OCI-LY3 (cell line): ENCODE measurements at regions not wholly inside any gene's neighbourhood (a gene's known extent, or its start where the extent isn't known, plus 50 kb on each side); places are given as distances from the start of the nearest gene placed in this dataset.

Experiments used
- H2AFZ ChIP-seq: fragments of 200-600, 300-600 bp; shearing (Covaris generic); 2 replicates; pipeline ENCODE4 v1.6.0; 2014; ENCODE audit warnings: antibody characterized with exemption, low read depth, low read length
- H3K27ac ChIP-seq: fragments of 200-600, 300-600 bp; sonication (generic); 2 replicates; pipeline ENCODE4 v1.5.1; 2014; ENCODE audit warnings: mild to moderate bottlenecking, low read length, moderate library complexity, mixed read lengths
- H3K27me3 ChIP-seq: fragments of 200-600, 300-600 bp; sonication (generic); 2 replicates; pipeline ENCODE4 v1.6.1; 2014; ENCODE audit warnings: low read depth, low read length, mixed read lengths
- H3K36me3 ChIP-seq: fragments of 200-600, 300-600 bp; sonication (generic); replicated peaks from 2 replicates; pipeline ENCODE3; 2014; ENCODE audit warnings: low read depth, low read length, mixed read lengths
- H3K4me1 ChIP-seq: fragments of 300-600, 200-600 bp; sonication (generic); 2 replicates; pipeline ENCODE4 v1.6.1; 2014; ENCODE audit warnings: low read length, mixed read lengths
- H3K4me2 ChIP-seq: fragments of 200-600, 300-600 bp; sonication (generic); 2 replicates; pipeline ENCODE4 v1.6.1; 2014; ENCODE audit warnings: low read length, mixed read lengths
- H3K4me3 ChIP-seq: fragments of 300-600, 200-600 bp; sonication (generic); 2 replicates; pipeline ENCODE4 v1.5.1; 2014; ENCODE audit warnings: antibody characterized with exemption, mild to moderate bottlenecking, low read length, moderate library complexity
- H3K79me2 ChIP-seq: fragments of 300-600, 200-600 bp; shearing (Covaris generic); 2 replicates; pipeline ENCODE4 v1.6.1; 2014; ENCODE audit warnings: mild to moderate bottlenecking, low read length, mixed read lengths
- H3K9ac ChIP-seq: fragments of 300-600, 200-600 bp; shearing (Covaris generic); 2 replicates; pipeline ENCODE4 v1.6.0; 2014; ENCODE audit warnings: mild to moderate bottlenecking, low read length, moderate library complexity
- H3K9me3 ChIP-seq: fragments of 200-600, 300-600 bp; shearing (Covaris generic); 2 replicates; pipeline ENCODE4 v1.6.1; 2014; ENCODE audit warnings: low read length, mixed read lengths; ENCODE audit not compliant: insufficient read depth
- H4K20me1 ChIP-seq: fragments of 200-600, 300-600 bp; sonication (generic); 2 replicates; pipeline ENCODE4 v1.6.1; 2016; ENCODE audit warnings: low read length, mixed read lengths; ENCODE audit not compliant: insufficient read depth
- CTCF ChIP-seq: fragments of 200-600, 300-600 bp; sonication (generic); IDR thresholded peaks from 2 replicates; pipeline ENCODE4 v1.5.1; 2014; ENCODE audit warnings: antibody characterized with exemption, low read length, low read depth
- EZH2phosphoT487 ChIP-seq: fragments of 200-600 bp; shearing (Covaris generic); IDR thresholded peaks from 2 replicates; pipeline ENCODE4 v1.6.1; 2018; ENCODE audit warnings: antibody characterized with exemption, mixed run types, low read depth

DNA sequence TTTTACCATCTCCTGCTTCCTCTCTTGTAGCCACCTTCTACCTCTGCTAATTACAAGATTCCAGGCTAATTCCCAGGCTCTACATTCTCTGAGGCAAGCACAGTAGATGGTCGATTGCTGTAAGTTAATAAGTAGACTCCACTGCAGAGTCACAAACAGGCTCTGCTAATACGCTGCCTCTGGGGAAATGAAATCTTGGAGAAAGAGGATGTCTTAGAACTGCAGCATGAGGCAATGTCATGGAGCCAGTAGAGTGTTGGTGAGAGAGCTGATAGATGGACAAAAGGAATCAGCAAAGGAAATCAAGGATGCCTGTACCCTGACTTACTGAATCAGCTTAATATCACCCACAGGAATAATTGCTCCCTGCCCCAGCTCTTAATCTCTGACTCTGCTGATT is 1260.3 kb downstream of the XPNPEP1 start:
- H3K4me2 ChIP-seq, result no peak overlapping the region
- no peak overlapping the region for H3K4me3 ChIP-seq
- H3K4me1 ChIP-seq, result no peaks in the 10 kb centered on the region
- H4K20me1 ChIP-seq, result no peaks in the 10 kb centered on the region
- no peaks in the 10 kb centered on the region for H3K27me3 ChIP-seq
- H3K79me2 ChIP-seq, result no peaks in the 10 kb centered on the region
- no peak overlapping the region for H3K27ac ChIP-seq
- H3K9ac ChIP-seq, result no peak overlapping the region
- no peaks in the 10 kb centered on the region for H3K9me3 ChIP-seq
- TF ChIP-seq EZH2phosphoT487, result no peak
- H2AFZ ChIP-seq, result no peak overlapping the region
- H3K36me3 ChIP-seq, result no peaks in the 10 kb centered on the region

DNA sequence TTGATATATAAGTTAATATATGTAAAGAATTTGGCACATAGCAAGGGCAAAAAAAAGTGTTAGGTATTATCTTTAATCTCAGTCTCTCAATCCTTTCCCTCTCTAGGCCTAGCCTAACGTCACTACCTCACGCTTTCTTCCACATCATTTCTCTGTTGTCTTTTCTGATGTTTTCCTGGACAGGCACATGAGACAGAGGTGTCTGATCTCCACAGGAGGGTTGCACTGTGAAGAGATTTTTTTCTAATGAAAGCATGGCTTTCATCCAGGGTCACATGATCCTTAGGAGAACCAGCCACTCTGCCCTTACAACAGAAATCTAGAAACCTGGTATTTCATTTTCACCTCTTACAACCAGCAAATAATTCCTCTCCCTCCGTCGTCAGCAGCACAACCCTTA is 1268.3 kb downstream of the XPNPEP1 start:
- Histone ChIP-seq H3K4me3 (no peak overlapping the region), H3K4me2 (no peak overlapping the region), H2AFZ (no peak overlapping the region), H3K79me2 (no peaks in the 10 kb centered on the region), H4K20me1 (no peaks in the 10 kb centered on the region), H3K27me3 (no peaks in the 10 kb centered on the region), H3K9me3 (no peaks in the 10 kb centered on the region), H3K27ac (no peak overlapping the region), H3K4me1 (no peaks in the 10 kb centered on the region), H3K9ac (no peak overlapping the region), H3K36me3 (no peaks in the 10 kb centered on the region)
- no peak for TF ChIP-seq CTCF
- no peak for TF ChIP-seq EZH2phosphoT487

DNA sequence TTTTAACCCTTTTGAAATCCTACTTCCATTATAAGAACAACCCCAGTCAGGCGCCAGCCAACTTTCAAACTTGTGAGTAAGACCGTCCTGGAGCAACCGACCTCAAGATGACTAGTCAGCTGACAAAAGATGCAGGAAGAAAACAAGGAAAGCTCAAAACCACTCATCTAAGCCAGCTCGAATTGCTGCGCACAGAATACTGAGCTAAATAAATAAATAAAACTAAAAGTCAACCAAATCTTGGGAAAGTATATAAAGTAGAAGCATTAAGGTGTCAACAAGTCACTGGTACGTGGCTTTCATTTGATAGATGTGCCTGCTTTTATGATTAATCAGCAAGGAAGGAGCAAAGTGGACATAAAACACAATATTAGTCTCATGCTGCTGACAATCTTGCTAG is 1269.8 kb downstream of the XPNPEP1 start:
- Histone ChIP-seq H3K4me1 (no peaks in the 10 kb centered on the region), H2AFZ (no peak overlapping the region), H3K79me2 (no peaks in the 10 kb centered on the region), H4K20me1 (no peaks in the 10 kb centered on the region), H3K9ac (no peak overlapping the region), H3K4me2 (no peak overlapping the region), H3K36me3 (no peaks in the 10 kb centered on the region), H3K9me3 (no peaks in the 10 kb centered on the region), H3K27ac (no peak overlapping the region), H3K27me3 (no peaks in the 10 kb centered on the region), H3K4me3 (no peak overlapping the region)
- no peak for TF ChIP-seq EZH2phosphoT487
- no peak for TF ChIP-seq CTCF

DNA sequence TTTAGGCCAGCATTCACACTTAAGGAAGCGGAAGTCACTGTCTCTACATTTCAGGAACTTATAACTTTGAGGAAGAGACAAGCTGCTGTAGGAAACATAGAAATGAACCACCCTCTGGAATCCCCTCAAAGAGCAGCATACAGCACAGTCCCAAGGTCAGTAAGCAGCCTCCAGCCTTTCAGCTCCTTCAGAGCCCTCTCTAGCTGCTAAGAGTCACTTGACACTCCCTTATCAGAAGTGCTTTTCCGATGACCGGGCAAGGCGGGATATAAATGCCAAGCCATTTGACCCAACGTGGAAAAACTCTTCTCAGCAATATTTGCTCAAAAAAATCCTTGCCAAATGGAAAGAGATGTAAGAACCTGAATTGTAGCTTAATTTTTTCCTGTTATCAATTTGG is 1284.3 kb downstream of the XPNPEP1 start:
- H3K79me2 ChIP-seq, result no peaks in the 10 kb centered on the region
- no peak overlapping the region for H3K4me3 ChIP-seq
- H3K27me3 ChIP-seq, result no peaks in the 10 kb centered on the region
- H3K36me3 ChIP-seq, result no peaks in the 10 kb centered on the region
- no peaks in the 10 kb centered on the region for H4K20me1 ChIP-seq
- no peak overlapping the region for H3K27ac ChIP-seq
- H3K9ac ChIP-seq, result no peak overlapping the region
- H2AFZ ChIP-seq, result no peak overlapping the region
- H3K9me3 ChIP-seq, result no peaks in the 10 kb centered on the region
- H3K4me2 ChIP-seq, result no peak overlapping the region
- TF ChIP-seq CTCF (no peak), EZH2phosphoT487 (no peak)
- no peaks in the 10 kb centered on the region for H3K4me1 ChIP-seq

- no peak for TF ChIP-seq CTCF
- no peak for TF ChIP-seq EZH2phosphoT487
- no peaks in the 10 kb centered on the region for H3K27me3 ChIP-seq
- no peaks in the 10 kb centered on the region for H3K79me2 ChIP-seq
Observed at GRCh38 chr10:108638225-108638624, 1285.1 kb downstream of the XPNPEP1 start.

More at GRCh38 chr10:108638225-108638624, 1285.1 kb downstream of the XPNPEP1 start:
- Histone ChIP-seq H3K4me2 (no peak overlapping the region), H4K20me1 (no peaks in the 10 kb centered on the region), H3K4me3 (no peak overlapping the region), H3K27ac (no peak overlapping the region), H3K9ac (no peak overlapping the region), H3K4me1 (peaks cover 2% of the 10 kb centered on the region), H2AFZ (no peak overlapping the region), H3K9me3 (no peaks in the 10 kb centered on the region), H3K36me3 (no peaks in the 10 kb centered on the region)
